Pancreas (tissue), 10 donors: ENCODE measurements at regions not wholly inside any gene's neighbourhood (a gene's known extent, or its start where the extent isn't known, plus 50 kb on each side); places are given as distances from the start of the nearest gene placed in this dataset.

Experiments used
- ATAC-seq, 4 donors: fragments of 200-7000 bp; cut with Tn5 transposase; one replicate each; pipeline versions ENCODE4 v1.8.0 to v1.9.1; 2020; ENCODE audit warnings: mild to moderate bottlenecking in 4 of 4, moderate library complexity in 4 of 4
- DNase-seq, 6 donors: peaks; one replicate each; pipeline ENCODE4 v3.0.0-alpha.2; 2020
- FAIRE-seq: peaks from 2 replicates; lab custom pipeline; 2012; peaks lifted over from hg19 to GRCh38; lab: Jason Lieb, UNC
- H3K27ac ChIP-seq, 4 donors: fragments of 200-600 bp; sonication (generic); 1 replicate in 3 of 4; 2 replicates in 1 of 4; pipeline versions ENCODE4 v1.5.0 to v1.8.0; 2020
- H3K27me3 ChIP-seq, 4 donors: fragments of 200-600 bp; one replicate each; pipeline ENCODE4 v1.8.0; 2021
- H3K36me3 ChIP-seq, 3 donors: fragments of 200-600 bp; sonication (generic) in 1 of 3; one replicate each; pipeline versions ENCODE4 v1.5.0 to v1.8.0; 2020 to 2021
- H3K4me1 ChIP-seq, 3 donors: fragments of 200-600 bp; one replicate each; pipeline ENCODE4 v1.8.0; 2021
- H3K4me3 ChIP-seq, 4 donors: fragments of 200-600 bp; sonication (generic) in 2 of 4; one replicate each; pipeline versions ENCODE4 v1.5.0 to v1.8.0; 2020 to 2021
- H3K9me3 ChIP-seq, 4 donors: fragments of 200-600 bp; one replicate each; pipeline ENCODE4 v1.8.0; 2021
- WGBS, 2 donors: extraction: QIAGEN DNeasy Blood & Tissue Kit; methylation state at CpG; one replicate each; pipeline ENCODE4 v1.1.7; 2013; 5-methylcytosine and 5-hydroxymethylcytosine counted together
- intact Hi-C, 3 donors: fragments of 100-400 bp; cut with DNase I; formaldehyde crosslinking; loops; one replicate each; pipeline versions ENCODE4 v1.11.1 to v1.14.2; 2022
- TF ChIP-seq, protein P1 (sequence below), 4 donors: fragments of 200-600 bp; sonication (generic) in 3 of 4; IDR thresholded peaks; one replicate each; pipeline versions ENCODE4 v1.5.0 to v1.8.0; 2021; ENCODE audit warnings: antibody characterized with exemption in 4 of 4
- donor health status: healthy with polysubstance abuse.
- donor health status: DM: no; HTN: no; CAD: no; lungs with moderate emphysema.
- donor health status: DM: no; HTN: no; CAD: no.
- donor health status: control.
- donor health status: control.
- donor health status: Bipolar disorder and iron deficiency.
- donor health status: DM: yes; HTN: yes; CAD: no.
- donor health status: DM: no; HTN: no; CAD: no.
- donor health status: DM: no; HTN: no; CAD: no.
- donor health status: DM: yes; HTN: yes; CAD: no.

DNA sequence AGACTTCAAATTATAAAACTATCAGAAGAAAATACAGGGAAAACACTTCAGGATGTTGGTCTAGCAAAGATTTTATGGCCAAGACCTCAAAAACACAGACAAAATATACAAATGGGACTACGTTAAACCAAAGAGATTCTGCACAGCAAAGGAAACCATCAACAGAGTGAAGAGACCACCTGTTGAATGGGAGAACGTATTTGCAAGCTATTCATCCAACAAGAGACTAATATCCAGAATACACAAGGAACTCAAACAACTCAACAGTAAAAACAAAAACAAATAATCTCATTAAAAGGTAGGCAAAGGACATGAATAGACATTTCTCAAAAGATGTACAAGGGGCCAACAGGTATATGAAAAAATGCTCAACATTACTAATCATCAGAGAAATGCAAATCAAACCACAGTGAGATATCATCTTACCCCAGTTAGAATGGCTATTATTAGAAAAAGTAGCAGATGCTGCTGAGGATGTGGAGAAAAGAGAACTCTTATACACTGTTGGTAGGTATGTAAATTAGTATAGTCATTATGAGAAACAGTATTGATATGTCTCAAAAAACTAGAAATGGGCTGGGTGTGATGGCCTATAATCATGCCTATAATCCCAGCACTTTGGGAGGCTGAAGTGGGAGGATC, 112.6 kb downstream of the LRIG2 start:
- WGBS, 2 donors, result 84 to 91% methylated on average over 2 of the region's 2 CpGs
- FAIRE-seq, result no peak

GRCh38 chr1:113190078-113190477, 117.1 kb downstream of the LRIG2 start:
- ATAC-seq (no peak), DNase-seq (no peak), FAIRE-seq (no peak)
- WGBS, 2 donors, result 88 to 91% methylated on average over 3 of the region's 3 CpGs
- Histone ChIP-seq H3K9me3 (no peaks in the 10 kb centered on the region), H3K27me3 (no peaks in the 10 kb centered on the region), H3K4me3 (no peak overlapping the region), H3K27ac (no peak overlapping the region), H3K36me3 (no peaks in the 10 kb centered on the region), H3K4me1 (no peaks in the 10 kb centered on the region)
- TF ChIP-seq, protein P1, sequence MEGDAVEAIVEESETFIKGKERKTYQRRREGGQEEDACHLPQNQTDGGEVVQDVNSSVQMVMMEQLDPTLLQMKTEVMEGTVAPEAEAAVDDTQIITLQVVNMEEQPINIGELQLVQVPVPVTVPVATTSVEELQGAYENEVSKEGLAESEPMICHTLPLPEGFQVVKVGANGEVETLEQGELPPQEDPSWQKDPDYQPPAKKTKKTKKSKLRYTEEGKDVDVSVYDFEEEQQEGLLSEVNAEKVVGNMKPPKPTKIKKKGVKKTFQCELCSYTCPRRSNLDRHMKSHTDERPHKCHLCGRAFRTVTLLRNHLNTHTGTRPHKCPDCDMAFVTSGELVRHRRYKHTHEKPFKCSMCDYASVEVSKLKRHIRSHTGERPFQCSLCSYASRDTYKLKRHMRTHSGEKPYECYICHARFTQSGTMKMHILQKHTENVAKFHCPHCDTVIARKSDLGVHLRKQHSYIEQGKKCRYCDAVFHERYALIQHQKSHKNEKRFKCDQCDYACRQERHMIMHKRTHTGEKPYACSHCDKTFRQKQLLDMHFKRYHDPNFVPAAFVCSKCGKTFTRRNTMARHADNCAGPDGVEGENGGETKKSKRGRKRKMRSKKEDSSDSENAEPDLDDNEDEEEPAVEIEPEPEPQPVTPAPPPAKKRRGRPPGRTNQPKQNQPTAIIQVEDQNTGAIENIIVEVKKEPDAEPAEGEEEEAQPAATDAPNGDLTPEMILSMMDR (IDR thresholded peaks at IDR 0.05), result no peak
- intact Hi-C loops, result no loop called here

More for the DNA sequence above, 112.6 kb downstream of the LRIG2 start:
- ATAC-seq, result no peak
- no peak overlapping the region for H3K27ac ChIP-seq
- DNase-seq, result no peak
- TF ChIP-seq, protein P1 (IDR thresholded peaks at IDR 0.05), result no peak
- no peaks in the 10 kb centered on the region for H3K36me3 ChIP-seq
- no peaks in the 10 kb centered on the region for H3K27me3 ChIP-seq
- H3K4me3 ChIP-seq, result no peak overlapping the region
- H3K4me1 ChIP-seq, result no peaks in the 10 kb centered on the region
- intact Hi-C loops, result no loop called here
- H3K9me3 ChIP-seq, result no peaks in the 10 kb centered on the region

- no peaks in the 10 kb centered on the region for H3K27me3 ChIP-seq
- no peaks in the 10 kb centered on the region for H3K9me3 ChIP-seq
- intact Hi-C loops, result no loop called here
- H3K4me1 ChIP-seq, result no peaks in the 10 kb centered on the region
- DNase-seq (no peak), FAIRE-seq (no peak), ATAC-seq (no peak)
- H3K27ac ChIP-seq, result no peak overlapping the region
- TF ChIP-seq, protein P1 (IDR thresholded peaks at IDR 0.05), result no peak
- 63 to 70% methylated on average over 3 of the region's 3 CpGs for WGBS, 2 donors
- H3K36me3 ChIP-seq, result no peaks in the 10 kb centered on the region
- no peak overlapping the region for H3K4me3 ChIP-seq
Observed at GRCh38 chr1:113190930-113191329, 117.9 kb downstream of the LRIG2 start.

- Histone ChIP-seq H3K4me3 (no peak overlapping the region), H3K27me3 (no peaks in the 10 kb centered on the region), H3K4me1 (no peaks in the 10 kb centered on the region), H3K36me3 (no peaks in the 10 kb centered on the region), H3K9me3 (no peaks in the 10 kb centered on the region), H3K27ac (no peak overlapping the region)
- 91 to 94% methylated on average over 11 of the region's 11 CpGs for WGBS, 2 donors
- peak in 3 of 4 donors; percentile 28 to 57 (median 50) for ATAC-seq
- TF ChIP-seq, protein P1 (IDR thresholded peaks at IDR 0.05), result no peak
- intact Hi-C loops, result no loop called here
- DNase-seq, result no peak
- no peak for FAIRE-seq
Observed at GRCh38 chr1:113191579-113192076, 118.6 kb downstream of the LRIG2 start.

GRCh38 chr1:113192242-113192641, 119.2 kb downstream of the LRIG2 start:
- no peaks in the 10 kb centered on the region for H3K36me3 ChIP-seq
- TF ChIP-seq, protein P1 (IDR thresholded peaks at IDR 0.05), result no peak
- no peak overlapping the region for H3K27ac ChIP-seq
- no peaks in the 10 kb centered on the region for H3K9me3 ChIP-seq
- H3K4me3 ChIP-seq, result no peak overlapping the region
- intact Hi-C loops, result no loop called here
- WGBS, 2 donors, result 92 to 100% methylated on average over 2 of the region's 2 CpGs
- H3K27me3 ChIP-seq, result no peaks in the 10 kb centered on the region
- DNase-seq (no peak), ATAC-seq (no peak), FAIRE-seq (no peak)
- H3K4me1 ChIP-seq, result no peaks in the 10 kb centered on the region
